GM12872 (cell line): ENCODE measurements at regions not wholly inside any gene's neighbourhood (a gene's known extent, or its start where the extent isn't known, plus 50 kb on each side); places are given as distances from the start of the nearest gene placed in this dataset.

Source experiments
- CTCF ChIP-seq: IDR thresholded peaks from 3 replicates; pipeline ENCODE4 v1.5.1; 2011; ENCODE audit warnings: low read depth, mild to moderate bottlenecking, low read length, moderate library complexity; ENCODE audit not compliant: insufficient read depth

DNA sequence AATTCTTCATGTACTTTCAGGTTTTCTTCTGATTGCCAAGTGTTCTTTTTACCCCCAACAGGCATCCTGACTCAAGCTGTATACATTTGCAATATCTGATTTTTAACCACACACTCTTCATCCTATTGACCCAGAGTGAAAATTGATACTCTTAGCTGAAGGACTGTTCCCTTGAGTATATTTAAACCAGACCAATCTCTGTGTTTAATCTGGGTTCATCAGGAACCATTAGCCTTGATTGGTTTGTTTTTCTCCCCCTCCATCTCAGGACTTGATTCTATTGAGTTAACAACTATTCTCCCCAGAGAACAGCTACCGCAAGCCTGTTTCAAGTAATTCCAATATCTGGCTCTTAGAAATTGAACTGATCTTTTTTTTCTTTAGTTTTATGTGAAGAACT is 222.3 kb upstream of the NOVA1 start:
- TF ChIP-seq CTCF = no peak

DNA sequence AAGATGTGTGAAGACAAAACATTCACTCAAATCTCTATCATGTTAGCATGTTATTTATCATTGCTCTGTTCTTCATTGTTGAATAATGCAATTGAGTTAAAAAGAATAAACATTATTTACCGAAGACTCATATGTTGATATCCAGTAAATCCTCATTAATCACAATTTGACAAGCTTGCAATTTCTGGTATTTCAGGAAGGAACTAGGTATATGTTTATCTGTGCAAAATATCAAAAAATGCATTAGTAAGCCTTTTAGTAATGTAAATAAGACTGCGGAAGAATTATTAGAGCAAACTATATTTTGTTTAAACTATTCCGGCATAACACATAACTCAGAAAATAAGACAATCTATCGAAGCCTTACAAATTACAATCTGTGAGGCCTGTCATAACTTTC is 222.7 kb upstream of the NOVA1 start:
- TF ChIP-seq CTCF = no peak

DNA sequence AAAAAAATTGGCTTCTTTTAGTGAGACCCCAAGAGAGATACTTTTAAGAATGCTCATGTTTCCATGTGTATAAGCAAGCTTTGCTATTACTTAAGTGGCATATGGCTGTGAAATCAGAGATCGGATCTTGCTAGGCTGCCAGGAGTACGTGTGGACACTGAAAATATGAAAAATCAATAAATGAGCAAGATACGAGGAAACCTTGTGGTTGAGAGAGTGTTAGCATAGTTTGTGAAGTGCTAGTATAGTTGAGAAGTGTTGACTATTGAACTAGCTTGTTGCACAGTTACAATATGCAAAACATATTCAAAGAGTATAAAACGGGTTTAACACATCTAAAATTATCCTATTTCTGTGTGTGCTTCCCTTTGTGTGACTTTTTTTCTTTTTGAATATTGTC is 230.9 kb upstream of the NOVA1 start:
- TF ChIP-seq CTCF = no peak

GRCh38 chr14:26833621-26834176 is 235.9 kb upstream of the NOVA1 start:
- TF ChIP-seq CTCF = no peak

DNA sequence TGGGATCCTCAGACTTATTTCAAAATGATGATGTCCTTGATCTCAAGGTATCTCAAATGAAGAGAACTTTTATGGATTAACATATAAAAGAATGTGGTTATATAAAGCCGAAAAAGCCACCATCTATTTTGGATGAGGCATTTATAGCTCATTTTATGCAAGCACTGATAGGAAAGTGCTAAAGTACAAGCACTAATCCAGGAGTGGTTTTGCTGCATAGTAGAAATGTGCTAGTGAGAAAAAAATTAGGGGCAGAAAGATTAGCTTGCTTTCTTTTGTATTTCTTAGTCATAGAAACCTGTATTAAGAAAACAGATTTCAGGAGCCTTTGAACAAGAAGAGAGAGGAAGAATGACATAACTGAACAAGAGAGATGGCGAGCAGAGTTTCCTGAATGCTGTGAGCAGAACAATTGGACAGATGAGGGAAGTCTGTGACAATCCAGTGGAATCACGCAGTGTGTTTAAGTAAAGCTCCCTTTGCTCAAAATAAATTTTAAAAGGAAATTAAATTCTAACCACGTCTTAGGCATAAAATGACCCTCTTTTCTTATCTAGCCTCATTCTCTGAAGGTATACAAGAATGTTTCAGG is 238.2 kb upstream of the NOVA1 start:
- no peak for TF ChIP-seq CTCF

DNA sequence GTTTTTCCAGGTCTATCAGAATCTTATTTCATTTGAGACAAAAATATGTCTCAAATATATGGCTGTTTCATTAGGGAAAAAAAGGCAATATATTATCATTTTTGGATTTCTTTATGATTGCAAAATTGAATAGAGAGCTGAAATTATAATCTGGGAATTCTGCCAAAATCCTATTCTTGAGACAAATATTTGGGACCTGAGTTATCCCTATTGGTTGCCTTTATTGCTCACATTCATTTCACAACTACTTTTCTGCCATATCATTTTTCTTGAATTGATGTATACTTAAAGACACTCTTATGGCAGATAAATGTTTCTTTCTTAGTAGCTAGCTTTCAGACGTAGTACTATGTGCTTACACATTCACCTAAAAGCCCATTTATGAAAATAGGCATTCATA is 241.6 kb upstream of the NOVA1 start:
- no peak for TF ChIP-seq CTCF

GRCh38 chr14:26841326-26841725 is 243.5 kb upstream of the NOVA1 start:
- TF ChIP-seq CTCF = no peak
